ENCODE measurements at regions not wholly inside any gene's neighbourhood (a gene's known extent, or its start where the extent isn't known, plus 50 kb on each side); places are given as distances from the start of the nearest gene placed in this dataset.

DNA sequence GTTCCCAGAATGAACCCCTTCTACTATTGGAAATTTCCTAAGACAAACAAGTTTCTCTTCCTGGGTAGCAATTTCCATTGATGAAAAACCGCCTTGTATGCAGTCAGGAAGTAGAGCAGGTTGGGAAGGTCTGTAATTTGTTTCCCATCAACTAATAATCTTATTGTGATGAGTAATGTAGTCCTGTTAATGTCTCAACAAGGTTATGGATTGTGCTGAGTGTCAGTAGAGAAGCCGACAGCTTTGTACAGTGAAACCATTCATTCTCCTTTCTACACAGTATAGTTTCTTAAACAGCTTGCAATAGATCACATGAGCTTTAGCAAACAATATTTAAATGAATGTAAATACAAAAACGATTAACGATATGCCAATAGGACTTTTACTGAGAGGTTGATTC is 355.4 kb upstream of the WWC1 start:
- H3K9me3 Mint-ChIP-seq = no peaks in the 10 kb centered on the region
- TF ChIP-seq SOX15 (CRISPR knock-in tag; IDR thresholded peaks at IDR 0.05) (no peak), RELA (CRISPR knock-in tag; IDR thresholded peaks at IDR 0.05; ENCODE audit: borderline replicate concordance) (no peak), TP53 (CRISPR knock-in tag; IDR thresholded peaks at IDR 0.05) (no peak), ZNF219 (CRISPR knock-in tag; IDR thresholded peaks at IDR 0.05; ENCODE audit: borderline replicate concordance) (no peak), NR3C1 (CRISPR knock-in tag; conservative IDR thresholded peaks at IDR 0.05; ENCODE audit: low read depth) (no peak), MXD4 (CRISPR knock-in tag; IDR thresholded peaks at IDR 0.05; ENCODE audit: borderline replicate concordance) (no peak), NFYB (CRISPR knock-in tag; conservative IDR thresholded peaks at IDR 0.05; ENCODE audit: low read depth) (no peak), JUN (CRISPR knock-in tag; IDR thresholded peaks at IDR 0.05) (no peak), SMAD3 (CRISPR knock-in tag; IDR thresholded peaks at IDR 0.05; ENCODE audit: borderline replicate concordance) (no peak), ATF1 (CRISPR knock-in tag; IDR thresholded peaks at IDR 0.05) (no peak), CREB1 (CRISPR knock-in tag; IDR thresholded peaks at IDR 0.05) (no peak)
- TF ChIP-seq, protein P1, sequence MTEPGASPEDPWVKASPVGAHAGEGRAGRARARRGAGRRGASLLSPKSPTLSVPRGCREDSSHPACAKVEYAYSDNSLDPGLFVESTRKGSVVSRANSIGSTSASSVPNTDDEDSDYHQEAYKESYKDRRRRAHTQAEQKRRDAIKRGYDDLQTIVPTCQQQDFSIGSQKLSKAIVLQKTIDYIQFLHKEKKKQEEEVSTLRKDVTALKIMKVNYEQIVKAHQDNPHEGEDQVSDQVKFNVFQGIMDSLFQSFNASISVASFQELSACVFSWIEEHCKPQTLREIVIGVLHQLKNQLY (CRISPR knock-in tag; IDR thresholded peaks at IDR 0.05) = no peak
- TF ChIP-seq, protein P2, sequence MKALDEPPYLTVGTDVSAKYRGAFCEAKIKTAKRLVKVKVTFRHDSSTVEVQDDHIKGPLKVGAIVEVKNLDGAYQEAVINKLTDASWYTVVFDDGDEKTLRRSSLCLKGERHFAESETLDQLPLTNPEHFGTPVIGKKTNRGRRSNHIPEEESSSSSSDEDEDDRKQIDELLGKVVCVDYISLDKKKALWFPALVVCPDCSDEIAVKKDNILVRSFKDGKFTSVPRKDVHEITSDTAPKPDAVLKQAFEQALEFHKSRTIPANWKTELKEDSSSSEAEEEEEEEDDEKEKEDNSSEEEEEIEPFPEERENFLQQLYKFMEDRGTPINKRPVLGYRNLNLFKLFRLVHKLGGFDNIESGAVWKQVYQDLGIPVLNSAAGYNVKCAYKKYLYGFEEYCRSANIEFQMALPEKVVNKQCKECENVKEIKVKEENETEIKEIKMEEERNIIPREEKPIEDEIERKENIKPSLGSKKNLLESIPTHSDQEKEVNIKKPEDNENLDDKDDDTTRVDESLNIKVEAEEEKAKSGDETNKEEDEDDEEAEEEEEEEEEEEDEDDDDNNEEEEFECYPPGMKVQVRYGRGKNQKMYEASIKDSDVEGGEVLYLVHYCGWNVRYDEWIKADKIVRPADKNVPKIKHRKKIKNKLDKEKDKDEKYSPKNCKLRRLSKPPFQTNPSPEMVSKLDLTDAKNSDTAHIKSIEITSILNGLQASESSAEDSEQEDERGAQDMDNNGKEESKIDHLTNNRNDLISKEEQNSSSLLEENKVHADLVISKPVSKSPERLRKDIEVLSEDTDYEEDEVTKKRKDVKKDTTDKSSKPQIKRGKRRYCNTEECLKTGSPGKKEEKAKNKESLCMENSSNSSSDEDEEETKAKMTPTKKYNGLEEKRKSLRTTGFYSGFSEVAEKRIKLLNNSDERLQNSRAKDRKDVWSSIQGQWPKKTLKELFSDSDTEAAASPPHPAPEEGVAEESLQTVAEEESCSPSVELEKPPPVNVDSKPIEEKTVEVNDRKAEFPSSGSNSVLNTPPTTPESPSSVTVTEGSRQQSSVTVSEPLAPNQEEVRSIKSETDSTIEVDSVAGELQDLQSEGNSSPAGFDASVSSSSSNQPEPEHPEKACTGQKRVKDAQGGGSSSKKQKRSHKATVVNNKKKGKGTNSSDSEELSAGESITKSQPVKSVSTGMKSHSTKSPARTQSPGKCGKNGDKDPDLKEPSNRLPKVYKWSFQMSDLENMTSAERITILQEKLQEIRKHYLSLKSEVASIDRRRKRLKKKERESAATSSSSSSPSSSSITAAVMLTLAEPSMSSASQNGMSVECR (CRISPR knock-in tag; IDR thresholded peaks at IDR 0.05; ENCODE audit: borderline replicate concordance) = no peak
- TF ChIP-seq, protein P3, sequence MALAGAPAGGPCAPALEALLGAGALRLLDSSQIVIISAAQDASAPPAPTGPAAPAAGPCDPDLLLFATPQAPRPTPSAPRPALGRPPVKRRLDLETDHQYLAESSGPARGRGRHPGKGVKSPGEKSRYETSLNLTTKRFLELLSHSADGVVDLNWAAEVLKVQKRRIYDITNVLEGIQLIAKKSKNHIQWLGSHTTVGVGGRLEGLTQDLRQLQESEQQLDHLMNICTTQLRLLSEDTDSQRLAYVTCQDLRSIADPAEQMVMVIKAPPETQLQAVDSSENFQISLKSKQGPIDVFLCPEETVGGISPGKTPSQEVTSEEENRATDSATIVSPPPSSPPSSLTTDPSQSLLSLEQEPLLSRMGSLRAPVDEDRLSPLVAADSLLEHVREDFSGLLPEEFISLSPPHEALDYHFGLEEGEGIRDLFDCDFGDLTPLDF (CRISPR knock-in tag; IDR thresholded peaks at IDR 0.05) = no peak
- TF ChIP-seq, protein P4, sequence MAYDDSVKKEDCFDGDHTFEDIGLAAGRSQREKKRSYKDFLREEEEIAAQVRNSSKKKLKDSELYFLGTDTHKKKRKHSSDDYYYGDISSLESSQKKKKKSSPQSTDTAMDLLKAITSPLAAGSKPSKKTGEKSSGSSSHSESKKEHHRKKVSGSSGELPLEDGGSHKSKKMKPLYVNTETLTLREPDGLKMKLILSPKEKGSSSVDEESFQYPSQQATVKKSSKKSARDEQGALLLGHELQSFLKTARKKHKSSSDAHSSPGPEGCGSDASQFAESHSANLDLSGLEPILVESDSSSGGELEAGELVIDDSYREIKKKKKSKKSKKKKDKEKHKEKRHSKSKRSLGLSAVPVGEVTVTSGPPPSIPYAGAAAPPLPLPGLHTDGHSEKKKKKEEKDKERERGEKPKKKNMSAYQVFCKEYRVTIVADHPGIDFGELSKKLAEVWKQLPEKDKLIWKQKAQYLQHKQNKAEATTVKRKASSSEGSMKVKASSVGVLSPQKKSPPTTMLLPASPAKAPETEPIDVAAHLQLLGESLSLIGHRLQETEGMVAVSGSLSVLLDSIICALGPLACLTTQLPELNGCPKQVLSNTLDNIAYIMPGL (CRISPR knock-in tag; IDR thresholded peaks at IDR 0.05) = no peak
- TF ChIP-seq, protein P5, sequence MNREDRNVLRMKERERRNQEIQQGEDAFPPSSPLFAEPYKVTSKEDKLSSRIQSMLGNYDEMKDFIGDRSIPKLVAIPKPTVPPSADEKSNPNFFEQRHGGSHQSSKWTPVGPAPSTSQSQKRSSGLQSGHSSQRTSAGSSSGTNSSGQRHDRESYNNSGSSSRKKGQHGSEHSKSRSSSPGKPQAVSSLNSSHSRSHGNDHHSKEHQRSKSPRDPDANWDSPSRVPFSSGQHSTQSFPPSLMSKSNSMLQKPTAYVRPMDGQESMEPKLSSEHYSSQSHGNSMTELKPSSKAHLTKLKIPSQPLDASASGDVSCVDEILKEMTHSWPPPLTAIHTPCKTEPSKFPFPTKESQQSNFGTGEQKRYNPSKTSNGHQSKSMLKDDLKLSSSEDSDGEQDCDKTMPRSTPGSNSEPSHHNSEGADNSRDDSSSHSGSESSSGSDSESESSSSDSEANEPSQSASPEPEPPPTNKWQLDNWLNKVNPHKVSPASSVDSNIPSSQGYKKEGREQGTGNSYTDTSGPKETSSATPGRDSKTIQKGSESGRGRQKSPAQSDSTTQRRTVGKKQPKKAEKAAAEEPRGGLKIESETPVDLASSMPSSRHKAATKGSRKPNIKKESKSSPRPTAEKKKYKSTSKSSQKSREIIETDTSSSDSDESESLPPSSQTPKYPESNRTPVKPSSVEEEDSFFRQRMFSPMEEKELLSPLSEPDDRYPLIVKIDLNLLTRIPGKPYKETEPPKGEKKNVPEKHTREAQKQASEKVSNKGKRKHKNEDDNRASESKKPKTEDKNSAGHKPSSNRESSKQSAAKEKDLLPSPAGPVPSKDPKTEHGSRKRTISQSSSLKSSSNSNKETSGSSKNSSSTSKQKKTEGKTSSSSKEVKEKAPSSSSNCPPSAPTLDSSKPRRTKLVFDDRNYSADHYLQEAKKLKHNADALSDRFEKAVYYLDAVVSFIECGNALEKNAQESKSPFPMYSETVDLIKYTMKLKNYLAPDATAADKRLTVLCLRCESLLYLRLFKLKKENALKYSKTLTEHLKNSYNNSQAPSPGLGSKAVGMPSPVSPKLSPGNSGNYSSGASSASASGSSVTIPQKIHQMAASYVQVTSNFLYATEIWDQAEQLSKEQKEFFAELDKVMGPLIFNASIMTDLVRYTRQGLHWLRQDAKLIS (CRISPR knock-in tag; IDR thresholded peaks at IDR 0.05; ENCODE audit: borderline replicate concordance) = no peak
- TF ChIP-seq, protein P6, sequence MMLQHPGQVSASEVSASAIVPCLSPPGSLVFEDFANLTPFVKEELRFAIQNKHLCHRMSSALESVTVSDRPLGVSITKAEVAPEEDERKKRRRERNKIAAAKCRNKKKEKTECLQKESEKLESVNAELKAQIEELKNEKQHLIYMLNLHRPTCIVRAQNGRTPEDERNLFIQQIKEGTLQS (CRISPR knock-in tag; conservative IDR thresholded peaks at IDR 0.05) = no peak
- TF ChIP-seq, protein P7, sequence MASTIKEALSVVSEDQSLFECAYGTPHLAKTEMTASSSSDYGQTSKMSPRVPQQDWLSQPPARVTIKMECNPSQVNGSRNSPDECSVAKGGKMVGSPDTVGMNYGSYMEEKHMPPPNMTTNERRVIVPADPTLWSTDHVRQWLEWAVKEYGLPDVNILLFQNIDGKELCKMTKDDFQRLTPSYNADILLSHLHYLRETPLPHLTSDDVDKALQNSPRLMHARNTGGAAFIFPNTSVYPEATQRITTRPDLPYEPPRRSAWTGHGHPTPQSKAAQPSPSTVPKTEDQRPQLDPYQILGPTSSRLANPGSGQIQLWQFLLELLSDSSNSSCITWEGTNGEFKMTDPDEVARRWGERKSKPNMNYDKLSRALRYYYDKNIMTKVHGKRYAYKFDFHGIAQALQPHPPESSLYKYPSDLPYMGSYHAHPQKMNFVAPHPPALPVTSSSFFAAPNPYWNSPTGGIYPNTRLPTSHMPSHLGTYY (CRISPR knock-in tag; IDR thresholded peaks at IDR 0.05) = no peak
- no peak overlapping the region for H3K27ac Mint-ChIP-seq
- H3K4me1 Mint-ChIP-seq = no peaks in the 10 kb centered on the region
- H3K27me3 Mint-ChIP-seq (ENCODE audit: low read depth) = no peaks in the 10 kb centered on the region
- H3K4me3 Mint-ChIP-seq = no peak overlapping the region
- DNase-seq (ENCODE audit: low spot score) (no peak), ATAC-seq (no peak)
- H3K36me3 Mint-ChIP-seq = no peaks in the 10 kb centered on the region
- CTCF ChIA-PET = no interaction called here
- POLR2A ChIA-PET = no interaction called here
